ENCODE measurements at regions not wholly inside any gene's neighbourhood (a gene's known extent, or its start where the extent isn't known, plus 50 kb on each side); places are given as distances from the start of the nearest gene placed in this dataset.
"Not testable (repeated sequence)": the region's sequence is repeated elsewhere in the genome, so short reads cannot be mapped to it uniquely, and the experiment has no call there.

GRCh38 chr4:75285837-75286236 is 228.4 kb downstream of the RCHY1 start:
- Histone ChIP-seq H3K27me3 (ENCODE audit: control insufficient read depth, insufficient read depth, low read length) (peaks cover 15% of the 10 kb centered on the region), H3K4me3 (ENCODE audit: low read length) (no peak overlapping the region), H3K36me3 (ENCODE audit: insufficient read depth, low read length) (no peaks in the 10 kb centered on the region), H3K9ac (ENCODE audit: low read depth, low read length) (no peak overlapping the region), H3K4me2 (ENCODE audit: low read length) (no peak overlapping the region), H3K4me1 (ENCODE audit: control insufficient read depth, insufficient read depth, low read length) (no peaks in the 10 kb centered on the region), H3K9me3 (replicated peaks; ENCODE audit: low read length) (no peaks in the 10 kb centered on the region)

GRCh38 chr4:75284831-75285230 is 229.4 kb downstream of the RCHY1 start:
- Histone ChIP-seq H3K4me2 (ENCODE audit: low read length) (no peak overlapping the region), H3K9me3 (replicated peaks; ENCODE audit: low read length) (no peaks in the 10 kb centered on the region), H3K4me1 (ENCODE audit: control insufficient read depth, insufficient read depth, low read length) (no peaks in the 10 kb centered on the region), H3K9ac (ENCODE audit: low read depth, low read length) (no peak overlapping the region), H3K4me3 (ENCODE audit: low read length) (no peak overlapping the region), H3K27me3 (ENCODE audit: control insufficient read depth, insufficient read depth, low read length) (peaks cover 15% of the 10 kb centered on the region), H3K36me3 (ENCODE audit: insufficient read depth, low read length) (no peaks in the 10 kb centered on the region)

- H3K36me3 ChIP-seq (ENCODE audit: insufficient read depth, low read length); H3K27me3 ChIP-seq (ENCODE audit: control insufficient read depth, insufficient read depth, low read length); H3K9ac ChIP-seq (ENCODE audit: low read depth, low read length); H3K4me1 ChIP-seq (ENCODE audit: control insufficient read depth, insufficient read depth, low read length); H3K4me3 ChIP-seq (ENCODE audit: low read length); H3K4me2 ChIP-seq (ENCODE audit: low read length); H3K9me3 ChIP-seq (replicated peaks; ENCODE audit: low read length): not testable (repeated sequence)
Observed at GRCh38 chr4:75280461-75280860, 233.7 kb downstream of the RCHY1 start.

GRCh38 chr4:75259306-75259705 is 254.9 kb downstream of the RCHY1 start:
- Histone ChIP-seq H3K4me2 (ENCODE audit: low read length) (no peak overlapping the region), H3K4me3 (ENCODE audit: low read length) (no peak overlapping the region), H3K9me3 (replicated peaks; ENCODE audit: low read length) (no peaks in the 10 kb centered on the region), H3K27me3 (ENCODE audit: control insufficient read depth, insufficient read depth, low read length) (no peaks in the 10 kb centered on the region), H3K4me1 (ENCODE audit: control insufficient read depth, insufficient read depth, low read length) (no peaks in the 10 kb centered on the region), H3K36me3 (ENCODE audit: insufficient read depth, low read length) (no peaks in the 10 kb centered on the region), H3K9ac (ENCODE audit: low read depth, low read length) (no peak overlapping the region)

- no peaks in the 10 kb centered on the region for H3K4me1 ChIP-seq (ENCODE audit: control insufficient read depth, insufficient read depth, low read length)
- H3K9me3 ChIP-seq (replicated peaks; ENCODE audit: low read length) = no peaks in the 10 kb centered on the region
- H3K4me2 ChIP-seq (ENCODE audit: low read length) = no peak overlapping the region
- H3K27me3 ChIP-seq (ENCODE audit: control insufficient read depth, insufficient read depth, low read length) = no peaks in the 10 kb centered on the region
- H3K36me3 ChIP-seq (ENCODE audit: insufficient read depth, low read length) = no peaks in the 10 kb centered on the region
- no peak overlapping the region for H3K4me3 ChIP-seq (ENCODE audit: low read length)
- H3K9ac ChIP-seq (ENCODE audit: low read depth, low read length) = no peak overlapping the region
Observed at GRCh38 chr4:75255261-75255660, 258.9 kb downstream of the RCHY1 start.

GRCh38 chr4:75254745-75255144 is 259.5 kb downstream of the RCHY1 start:
- Histone ChIP-seq H3K9me3 (replicated peaks; ENCODE audit: low read length) (no peaks in the 10 kb centered on the region), H3K4me2 (ENCODE audit: low read length) (no peak overlapping the region), H3K36me3 (ENCODE audit: insufficient read depth, low read length) (no peaks in the 10 kb centered on the region)

GRCh38 chr4:75253094-75253493 is 261.1 kb downstream of the RCHY1 start:
- not testable (repeated sequence) for H3K4me1 ChIP-seq (ENCODE audit: control insufficient read depth, insufficient read depth, low read length); H3K36me3 ChIP-seq (ENCODE audit: insufficient read depth, low read length); H3K4me3 ChIP-seq (ENCODE audit: low read length); H3K9ac ChIP-seq (ENCODE audit: low read depth, low read length); H3K9me3 ChIP-seq (replicated peaks; ENCODE audit: low read length); H3K4me2 ChIP-seq (ENCODE audit: low read length); H3K27me3 ChIP-seq (ENCODE audit: control insufficient read depth, insufficient read depth, low read length)

More at GRCh38 chr4:75254745-75255144, 259.5 kb downstream of the RCHY1 start:
- Histone ChIP-seq H3K9ac (ENCODE audit: low read depth, low read length) (no peak overlapping the region), H3K4me3 (ENCODE audit: low read length) (no peak overlapping the region), H3K4me1 (ENCODE audit: control insufficient read depth, insufficient read depth, low read length) (no peaks in the 10 kb centered on the region), H3K27me3 (ENCODE audit: control insufficient read depth, insufficient read depth, low read length) (no peaks in the 10 kb centered on the region)

GRCh38 chr4:75251547-75251946 is 262.7 kb downstream of the RCHY1 start:
- Histone ChIP-seq H3K9me3 (replicated peaks; ENCODE audit: low read length) (no peaks in the 10 kb centered on the region), H3K9ac (ENCODE audit: low read depth, low read length) (no peak overlapping the region), H3K4me2 (ENCODE audit: low read length) (no peak overlapping the region), H3K4me3 (ENCODE audit: low read length) (no peak overlapping the region), H3K4me1 (ENCODE audit: control insufficient read depth, insufficient read depth, low read length) (peaks cover 4% of the 10 kb centered on the region), H3K36me3 (ENCODE audit: insufficient read depth, low read length) (no peaks in the 10 kb centered on the region), H3K27me3 (ENCODE audit: control insufficient read depth, insufficient read depth, low read length) (no peaks in the 10 kb centered on the region)

- Histone ChIP-seq H3K9ac (ENCODE audit: low read depth, low read length) (no peak overlapping the region), H3K4me1 (ENCODE audit: control insufficient read depth, insufficient read depth, low read length) (peaks cover 4% of the 10 kb centered on the region), H3K9me3 (replicated peaks; ENCODE audit: low read length) (no peaks in the 10 kb centered on the region)
Observed at GRCh38 chr4:75249739-75250138, 264.5 kb downstream of the RCHY1 start.

GRCh38 chr4:75248770-75249407 is 265.3 kb downstream of the RCHY1 start:
- H3K4me3 ChIP-seq (ENCODE audit: low read length) = no peak overlapping the region

More at GRCh38 chr4:75249739-75250138, 264.5 kb downstream of the RCHY1 start:
- Histone ChIP-seq H3K27me3 (ENCODE audit: control insufficient read depth, insufficient read depth, low read length) (no peaks in the 10 kb centered on the region), H3K36me3 (ENCODE audit: insufficient read depth, low read length) (no peaks in the 10 kb centered on the region), H3K4me2 (ENCODE audit: low read length) (no peak overlapping the region), H3K4me3 (ENCODE audit: low read length) (no peak overlapping the region)

GRCh38 chr4:75244325-75244724 is 269.9 kb downstream of the RCHY1 start:
- Histone ChIP-seq H3K4me2 (ENCODE audit: low read length) (no peak overlapping the region), H3K4me3 (ENCODE audit: low read length) (no peak overlapping the region), H3K36me3 (ENCODE audit: insufficient read depth, low read length) (no peaks in the 10 kb centered on the region), H3K27me3 (ENCODE audit: control insufficient read depth, insufficient read depth, low read length) (no peaks in the 10 kb centered on the region), H3K9me3 (replicated peaks; ENCODE audit: low read length) (no peaks in the 10 kb centered on the region), H3K4me1 (ENCODE audit: control insufficient read depth, insufficient read depth, low read length) (peaks cover 4% of the 10 kb centered on the region), H3K9ac (ENCODE audit: low read depth, low read length) (no peak overlapping the region)

More at GRCh38 chr4:75248770-75249407, 265.3 kb downstream of the RCHY1 start:
- H3K9me3 ChIP-seq (replicated peaks; ENCODE audit: low read length) = no peaks in the 10 kb centered on the region
- no peaks in the 10 kb centered on the region for H3K27me3 ChIP-seq (ENCODE audit: control insufficient read depth, insufficient read depth, low read length)
- H3K36me3 ChIP-seq (ENCODE audit: insufficient read depth, low read length) = no peaks in the 10 kb centered on the region
- no peak overlapping the region for H3K4me2 ChIP-seq (ENCODE audit: low read length)
- H3K4me1 ChIP-seq (ENCODE audit: control insufficient read depth, insufficient read depth, low read length) = peaks cover 4% of the 10 kb centered on the region
- no peak overlapping the region for H3K9ac ChIP-seq (ENCODE audit: low read depth, low read length)

- Histone ChIP-seq H3K4me1 (ENCODE audit: control insufficient read depth, insufficient read depth, low read length) (no peaks in the 10 kb centered on the region), H3K4me3 (ENCODE audit: low read length) (no peak overlapping the region), H3K36me3 (ENCODE audit: insufficient read depth, low read length) (no peaks in the 10 kb centered on the region), H3K27me3 (ENCODE audit: control insufficient read depth, insufficient read depth, low read length) (no peaks in the 10 kb centered on the region), H3K9ac (ENCODE audit: low read depth, low read length) (no peak overlapping the region), H3K4me2 (ENCODE audit: low read length) (no peak overlapping the region), H3K9me3 (replicated peaks; ENCODE audit: low read length) (no peaks in the 10 kb centered on the region)
Observed at GRCh38 chr4:75243570-75243969, 270.6 kb downstream of the RCHY1 start.
